GM12878 (cell line): ENCODE measurements at regions not wholly inside any gene's neighbourhood (a gene's known extent, or its start where the extent isn't known, plus 50 kb on each side); places are given as distances from the start of the nearest gene placed in this dataset.

Source experiments
- CBFB ChIP-seq: IDR thresholded peaks from 2 replicates; pipeline ENCODE4 v1.6.1; 2016; ENCODE audit warnings: antibody characterized with exemption, low read depth
- CBX3 ChIP-seq: fragments of 200-600 bp; sonication (generic); IDR thresholded peaks from 2 replicates; pipeline ENCODE4 v1.6.1; 2016; ENCODE audit warnings: low read depth, borderline replicate concordance
- CHD2 ChIP-seq: IDR thresholded peaks from 2 replicates; pipeline ENCODE4 v1.6.1; 2011; ENCODE audit warnings: low read depth, low read length, improper control_type of control experiment, borderline replicate concordance
- CREM ChIP-seq: IDR thresholded peaks from 2 replicates; pipeline ENCODE4 v1.6.1; 2014; ENCODE audit warnings: antibody characterized with exemption, low read depth
- DPF2 ChIP-seq: fragments of 450-650 bp; IDR thresholded peaks from 2 replicates; pipeline ENCODE4 v1.6.1; 2017; ENCODE audit warnings: mild to moderate bottlenecking
- EED ChIP-seq: sonication (generic); IDR thresholded peaks from 2 replicates; pipeline ENCODE4 v1.6.1; 2016; ENCODE audit warnings: antibody characterized with exemption, low read depth
- ELK1 ChIP-seq: IDR thresholded peaks from 2 replicates; pipeline ENCODE4 v1.6.1; 2012; ENCODE audit warnings: low read depth, low read length, improper control_type of control experiment
- EP300 ChIP-seq, 2 experiments: fragments of 150-350 bp in 1 of 2; IDR thresholded peaks; 2 replicates each; pipeline ENCODE4 v1.6.1; 2011 to 2012; ENCODE audit warnings: low read depth in 2 of 2, low read length in 2 of 2, borderline replicate concordance in 1 of 2, improper control_type of control experiment in 1 of 2, inconsistent platforms in 1 of 2; ENCODE audit not compliant: control insufficient read depth in 1 of 2
- ETV6 ChIP-seq, 2 experiments: fragments of 450-650 bp in 1 of 2; IDR thresholded peaks in 1 of 2; conservative IDR thresholded peaks in 1 of 2; 2 replicates each; pipeline ENCODE4 v1.6.1; 2014; ENCODE audit warnings: antibody characterized with exemption in 1 of 2, borderline replicate concordance in 1 of 2, low read depth in 1 of 2, mild to moderate bottlenecking in 1 of 2, moderate library complexity in 1 of 2
- GABPA ChIP-seq: IDR thresholded peaks from 2 replicates; pipeline ENCODE4 v1.6.1; 2014; ENCODE audit warnings: antibody characterized with exemption, low read depth, mild to moderate bottlenecking, inconsistent platforms
- IRF4 ChIP-seq: IDR thresholded peaks from 2 replicates; pipeline ENCODE4 v1.6.1; 2011; ENCODE audit warnings: low read depth, low read length
- JUNB ChIP-seq: IDR thresholded peaks from 2 replicates; pipeline ENCODE4 v1.6.1; 2016; ENCODE audit warnings: antibody characterized with exemption, mild to moderate bottlenecking
- JUND ChIP-seq: IDR thresholded peaks from 2 replicates; pipeline ENCODE4 v1.6.1; 2012; ENCODE audit warnings: low read depth, mild to moderate bottlenecking, low read length, improper control_type of control experiment, moderate library complexity
- MEF2A ChIP-seq: IDR thresholded peaks from 2 replicates; pipeline ENCODE4 v1.6.1; 2011; ENCODE audit warnings: low read depth, mild to moderate bottlenecking, low read length, moderate library complexity; ENCODE audit not compliant: insufficient read depth
- MTA2 ChIP-seq: fragments of 450-650 bp; IDR thresholded peaks from 2 replicates; pipeline ENCODE4 v1.6.1; 2016; ENCODE audit warnings: low read depth, mild to moderate bottlenecking, moderate library complexity
- NBN ChIP-seq: fragments of 450-650 bp; IDR thresholded peaks from 2 replicates; pipeline ENCODE4 v1.6.1; 2016
- NR2F1 ChIP-seq: fragments of 450-650 bp; conservative IDR thresholded peaks from 2 replicates; pipeline ENCODE4 v1.6.1; 2017; ENCODE audit warnings: mild to moderate bottlenecking
- PKNOX1 ChIP-seq: fragments of 450-650 bp; IDR thresholded peaks from 2 replicates; pipeline ENCODE4 v1.6.1; 2016; ENCODE audit warnings: mild to moderate bottlenecking
- SPI1 ChIP-seq: IDR thresholded peaks from 2 replicates; pipeline ENCODE4 v1.6.1; 2011; ENCODE audit warnings: low read depth, mild to moderate bottlenecking, low read length, moderate library complexity, borderline replicate concordance; ENCODE audit not compliant: insufficient read depth
- SUPT20H ChIP-seq: IDR thresholded peaks from 2 replicates; pipeline ENCODE4 v1.6.1; 2011; ENCODE audit warnings: low read depth, mild to moderate bottlenecking, low read length, moderate library complexity, borderline replicate concordance; ENCODE audit not compliant: control insufficient read depth
- TARDBP ChIP-seq: IDR thresholded peaks from 2 replicates; pipeline ENCODE4 v1.6.1; 2016; ENCODE audit warnings: borderline replicate concordance
- TBL1XR1 ChIP-seq: IDR thresholded peaks from 2 replicates; pipeline ENCODE4 v1.6.1; 2012; ENCODE audit warnings: low read depth, low read length, improper control_type of control experiment
- TCF7 ChIP-seq: IDR thresholded peaks from 2 replicates; pipeline ENCODE4 v1.6.1; 2014; ENCODE audit warnings: antibody characterized with exemption, borderline replicate concordance
- ZNF217 ChIP-seq: fragments of 450-650 bp; IDR thresholded peaks from 2 replicates; pipeline ENCODE4 v1.6.1; 2017; ENCODE audit warnings: antibody characterized with exemption, mild to moderate bottlenecking
- TF ChIP-seq, protein P1 (sequence below): fragments of 450-650 bp; IDR thresholded peaks from 2 replicates; pipeline ENCODE4 v1.6.1; 2017; ENCODE audit warnings: mild to moderate bottlenecking, low read depth, inconsistent platforms; ENCODE audit not compliant: poor library complexity, severe bottlenecking

- no peak for TF ChIP-seq CBX3
- TF ChIP-seq DPF2 = peak; percentile 86
- no peak for TF ChIP-seq TCF7
- peak; percentile 70; the same call in 1 of the 2 replicates for TF ChIP-seq GABPA
- TF ChIP-seq CBFB = no peak
- no peak for TF ChIP-seq SUPT20H
- peak; percentile 73; the same call in 1 of the 2 replicates for TF ChIP-seq SPI1
- peak; percentile 74 for TF ChIP-seq JUNB
- TF ChIP-seq IRF4 = no peak
- TF ChIP-seq ELK1 = no peak
- TF ChIP-seq NBN = peak; percentile 84; the same call in 1 of the 2 replicates
- peak; percentile 93 for TF ChIP-seq MTA2
- TF ChIP-seq, protein P1, sequence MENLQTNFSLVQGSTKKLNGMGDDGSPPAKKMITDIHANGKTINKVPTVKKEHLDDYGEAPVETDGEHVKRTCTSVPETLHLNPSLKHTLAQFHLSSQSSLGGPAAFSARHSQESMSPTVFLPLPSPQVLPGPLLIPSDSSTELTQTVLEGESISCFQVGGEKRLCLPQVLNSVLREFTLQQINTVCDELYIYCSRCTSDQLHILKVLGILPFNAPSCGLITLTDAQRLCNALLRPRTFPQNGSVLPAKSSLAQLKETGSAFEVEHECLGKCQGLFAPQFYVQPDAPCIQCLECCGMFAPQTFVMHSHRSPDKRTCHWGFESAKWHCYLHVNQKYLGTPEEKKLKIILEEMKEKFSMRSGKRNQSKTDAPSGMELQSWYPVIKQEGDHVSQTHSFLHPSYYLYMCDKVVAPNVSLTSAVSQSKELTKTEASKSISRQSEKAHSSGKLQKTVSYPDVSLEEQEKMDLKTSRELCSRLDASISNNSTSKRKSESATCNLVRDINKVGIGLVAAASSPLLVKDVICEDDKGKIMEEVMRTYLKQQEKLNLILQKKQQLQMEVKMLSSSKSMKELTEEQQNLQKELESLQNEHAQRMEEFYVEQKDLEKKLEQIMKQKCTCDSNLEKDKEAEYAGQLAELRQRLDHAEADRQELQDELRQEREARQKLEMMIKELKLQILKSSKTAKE = peak; percentile 53
- peak; percentile 29; the same call in 1 of the 2 replicates for TF ChIP-seq JUND
- 0 out of 2 replicates have a peak, but pooled peaks have one; percentile 31 for TF ChIP-seq MEF2A
- peak in 1 of 2 experiments; percentile 82; a peak in 1 of 4 replicates for TF ChIP-seq ETV6 (conservative IDR thresholded peaks at IDR 0.05 in 1 of 2, IDR thresholded peaks at IDR 0.05 in 1 of 2; ENCODE audit: borderline replicate concordance in 1 of 2, low read depth in 1 of 2)
- TF ChIP-seq CREM = peak; percentile 93
- TF ChIP-seq PKNOX1 = no peak
- peak; percentile 51 for TF ChIP-seq EED
- no peak for TF ChIP-seq NR2F1
- TF ChIP-seq TARDBP = no peak
- TF ChIP-seq CHD2 = no peak; the same call in 1 of the 2 replicates
- peak; percentile 95 to 98 for TF ChIP-seq EP300 (IDR thresholded peaks at IDR 0.05; ENCODE audit: borderline replicate concordance in 1 of 2, control insufficient read depth in 1 of 2, low read depth in 2 of 2, low read length in 2 of 2)
- TF ChIP-seq TBL1XR1 = no peak
- no peak for TF ChIP-seq ZNF217
These were observed 491.8 kb downstream of the PCNX1 start (continued) for GRCh38 chr14:71399057-71399487.
